HG02884 (cell line): ENCODE measurements at regions not wholly inside any gene's neighbourhood (a gene's known extent, or its start where the extent isn't known, plus 50 kb on each side); places are given as distances from the start of the nearest gene placed in this dataset.

Experiments
- ATAC-seq: cut with Tn5 transposase; IDR thresholded peaks from one replicate; pipeline ENCODE4 v1.9.1; 2021; ENCODE audit warnings: mild to moderate bottlenecking, moderate library complexity; ENCODE audit not compliant: unreplicated experiment

DNA sequence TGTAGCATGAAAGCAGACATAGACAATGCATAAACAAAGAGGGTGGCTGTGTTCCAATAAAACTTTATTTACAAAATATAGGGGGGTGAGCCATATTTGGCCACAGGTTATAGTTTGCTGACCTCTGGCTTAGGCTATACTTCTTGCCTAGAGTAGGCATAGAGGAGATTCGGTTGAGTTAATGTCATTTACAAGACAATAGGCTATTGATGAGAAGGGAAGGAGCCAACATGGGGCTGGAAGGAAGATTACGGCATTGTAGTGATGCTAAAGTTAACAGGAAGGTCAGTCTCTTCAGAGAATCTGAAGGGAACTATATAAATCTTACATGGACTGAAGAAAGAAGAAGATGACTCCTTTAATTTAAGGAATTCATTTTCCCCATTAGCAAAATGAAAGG, 463.5 kb downstream of the HTR7 start:
- ATAC-seq: no peak

DNA sequence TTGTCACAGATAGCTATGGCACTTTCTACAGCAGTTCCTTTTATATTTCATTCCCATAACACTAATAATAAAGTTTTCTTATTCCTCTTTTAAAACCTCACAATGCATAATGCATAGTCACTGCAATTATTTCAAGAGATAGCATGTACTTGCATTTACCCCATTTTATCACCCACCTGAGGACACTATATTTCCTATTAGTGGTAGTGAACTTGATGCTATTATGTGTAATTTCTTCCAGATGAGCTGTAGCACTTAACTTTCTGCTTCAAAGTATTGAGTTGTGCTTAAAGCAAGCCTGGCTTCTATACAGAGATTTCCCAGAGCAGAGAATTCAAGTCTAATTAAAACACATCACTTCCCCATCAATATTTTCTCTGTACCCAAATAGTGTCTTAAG, 461.1 kb downstream of the HTR7 start:
- ATAC-seq: no peak

GRCh38 chr10:90398566-90398965, 459.3 kb downstream of the HTR7 start:
- ATAC-seq: no peak

DNA sequence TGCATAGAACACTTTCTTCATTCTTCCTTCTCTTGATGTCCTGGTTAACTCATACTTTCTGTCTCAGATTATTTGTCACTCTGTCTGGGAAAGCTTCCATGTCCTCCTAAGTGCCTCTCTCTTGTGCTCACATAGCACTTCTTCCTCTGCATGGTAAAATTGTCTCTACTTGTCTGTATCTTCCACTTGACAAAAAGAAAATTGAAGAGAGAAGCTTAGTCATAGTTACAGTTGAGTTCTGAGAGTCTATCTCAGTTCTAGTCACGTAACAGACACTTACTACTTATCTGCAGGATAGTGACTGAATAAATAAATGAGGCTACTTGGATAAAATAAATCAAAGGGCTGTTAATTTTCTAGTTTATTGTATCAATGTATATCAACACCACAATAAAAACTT, 458.1 kb downstream of the HTR7 start:
- ATAC-seq: no peak

DNA sequence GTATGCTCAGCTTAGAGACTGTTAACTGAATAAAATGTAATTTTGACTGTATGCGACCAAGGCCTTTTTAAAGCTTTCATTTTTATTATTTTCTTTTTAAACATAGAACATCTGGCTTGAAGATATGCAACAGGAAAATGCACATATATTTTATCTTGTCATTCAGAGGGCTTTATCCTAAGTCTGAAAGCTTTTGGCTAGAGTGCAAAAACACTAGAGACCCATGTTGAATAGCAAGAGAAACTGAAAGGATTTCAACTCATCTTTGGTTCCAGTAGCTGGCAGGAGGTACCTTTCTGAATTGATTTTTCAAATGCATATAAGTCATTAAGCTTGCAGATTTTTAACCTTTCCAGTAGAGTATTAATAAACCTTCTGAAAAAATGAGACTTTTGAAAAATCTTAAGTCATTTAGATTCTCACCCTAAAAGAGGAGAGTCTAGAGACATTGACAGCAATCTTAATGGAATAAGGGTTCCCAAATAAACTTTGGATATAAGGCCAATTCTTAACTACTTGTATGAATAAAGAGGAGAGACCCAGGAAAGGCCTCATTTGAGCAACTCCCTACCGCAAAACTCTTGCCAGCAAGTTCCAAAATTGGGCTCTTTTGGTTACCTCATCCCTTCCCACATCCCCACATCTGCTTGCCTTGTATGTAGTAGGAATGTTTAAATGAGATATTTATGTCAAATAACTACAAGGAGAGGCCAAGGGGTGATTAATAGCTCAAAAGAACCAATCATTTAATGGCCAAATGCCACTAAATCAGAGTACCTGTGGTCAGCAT, 454.4 kb downstream of the HTR7 start:
- ATAC-seq: no peak

DNA sequence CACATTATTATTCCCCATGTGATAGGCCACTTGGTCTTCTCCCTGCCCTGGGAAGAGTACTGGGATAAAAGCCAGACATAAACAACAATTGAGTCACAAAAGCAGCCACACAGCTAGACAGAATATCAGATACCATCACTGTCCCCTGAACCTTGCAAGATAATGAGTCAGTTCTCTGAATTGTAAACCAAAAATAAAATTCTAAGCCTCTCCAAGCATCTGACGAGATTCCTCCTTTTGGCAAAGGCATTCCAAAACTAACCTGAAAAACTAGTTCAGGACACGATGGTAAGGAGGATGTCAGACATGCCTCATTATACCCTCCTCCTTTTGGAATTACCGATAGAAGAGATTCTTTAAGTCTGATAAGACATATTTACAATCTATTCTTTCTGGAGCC, 450.7 kb downstream of the HTR7 start:
- no peak for ATAC-seq

DNA sequence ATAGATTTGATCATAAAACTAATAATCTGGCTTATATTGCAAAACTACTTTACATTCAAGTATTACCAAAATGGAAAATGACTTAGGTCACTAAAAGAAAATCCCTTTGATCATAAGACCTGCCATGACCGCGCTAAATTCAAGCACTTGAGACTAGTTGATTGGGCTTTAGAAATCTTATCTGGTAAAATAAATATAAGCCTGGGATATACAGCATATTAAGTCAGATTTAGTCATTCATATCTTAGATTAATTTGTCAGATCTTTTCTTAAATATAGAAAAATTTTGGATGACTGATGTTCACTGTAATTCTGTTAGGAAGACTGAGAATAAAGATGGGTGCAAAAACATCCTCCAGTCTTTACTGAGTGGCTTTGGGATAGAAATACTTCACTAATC, 450.0 kb downstream of the HTR7 start:
- no peak for ATAC-seq

DNA sequence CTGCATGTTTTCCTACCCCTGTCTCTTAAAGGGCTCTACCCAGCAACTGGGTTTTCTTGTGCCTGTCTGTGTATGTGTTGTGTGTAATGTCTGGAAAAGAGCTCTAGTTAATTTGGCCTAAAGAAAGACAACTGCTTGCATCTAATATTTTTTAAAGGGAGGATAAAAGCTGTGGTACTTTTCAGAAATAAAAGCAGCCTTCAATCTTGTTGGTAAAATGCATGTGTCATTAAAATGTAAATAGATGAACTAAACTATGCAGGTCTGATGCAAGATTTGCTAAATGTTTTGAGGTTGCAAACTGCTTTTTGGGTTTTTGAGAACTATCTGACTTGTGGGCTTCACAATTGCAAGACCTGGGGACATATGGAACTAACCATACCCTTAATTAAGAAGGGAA, 445.3 kb downstream of the HTR7 start:
- no peak for ATAC-seq

DNA sequence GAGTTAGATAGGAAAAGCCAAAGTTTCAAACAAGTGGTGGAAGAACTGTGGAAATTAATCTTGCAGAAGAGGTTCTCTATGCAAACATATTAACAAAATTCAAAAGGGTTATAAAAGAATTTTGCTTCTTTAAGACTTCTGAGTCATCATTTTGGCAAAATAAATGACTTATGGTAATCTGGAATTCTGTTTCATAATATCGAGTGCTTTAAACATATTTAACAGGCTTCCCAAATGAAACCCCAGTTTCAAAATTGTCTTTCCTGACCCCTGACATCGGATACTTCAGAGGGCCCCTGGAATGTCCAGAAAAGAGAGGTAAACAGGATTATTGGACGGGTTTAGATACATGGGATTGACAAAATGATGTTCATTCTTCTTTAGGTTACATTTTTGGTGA, 444.6 kb downstream of the HTR7 start:
- ATAC-seq: no peak

DNA sequence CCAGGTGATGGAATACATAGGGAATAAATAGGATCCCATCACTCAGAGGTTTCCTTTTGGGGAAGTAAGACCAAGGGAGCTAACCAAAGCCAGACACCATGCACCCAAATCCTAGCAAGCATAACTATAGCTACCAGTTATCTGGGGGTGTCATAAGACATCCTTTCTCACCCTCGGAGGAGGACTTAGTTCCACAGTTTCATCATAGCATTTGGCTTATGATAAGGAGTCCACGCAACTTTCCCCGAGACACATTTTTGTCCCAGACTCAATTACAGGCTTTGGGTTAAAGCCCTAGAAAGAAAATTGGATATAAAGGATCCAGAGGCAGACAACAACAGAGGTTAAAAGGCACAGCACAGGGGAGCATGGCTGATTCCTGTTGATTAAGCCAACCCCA, 442.9 kb downstream of the HTR7 start:
- no peak for ATAC-seq

DNA sequence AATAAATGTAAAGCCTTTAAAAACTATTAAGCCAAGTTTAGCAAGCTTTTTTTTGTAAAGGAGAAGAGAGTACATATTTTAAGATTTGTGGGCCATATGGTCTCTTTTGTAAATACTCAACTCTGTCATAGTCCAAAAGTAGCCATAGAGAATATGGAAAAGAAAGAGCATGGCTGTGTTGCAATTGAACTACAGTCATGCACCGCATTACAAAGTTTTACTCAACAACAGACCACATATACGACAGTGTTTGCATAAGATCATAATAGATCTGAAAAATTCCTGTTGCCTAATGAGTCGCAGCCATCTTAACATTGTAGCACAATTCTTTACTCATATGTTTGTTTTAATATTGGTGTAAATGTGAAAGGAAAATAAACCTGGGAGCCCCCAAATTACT, 440.8 kb downstream of the HTR7 start:
- ATAC-seq: no peak

DNA sequence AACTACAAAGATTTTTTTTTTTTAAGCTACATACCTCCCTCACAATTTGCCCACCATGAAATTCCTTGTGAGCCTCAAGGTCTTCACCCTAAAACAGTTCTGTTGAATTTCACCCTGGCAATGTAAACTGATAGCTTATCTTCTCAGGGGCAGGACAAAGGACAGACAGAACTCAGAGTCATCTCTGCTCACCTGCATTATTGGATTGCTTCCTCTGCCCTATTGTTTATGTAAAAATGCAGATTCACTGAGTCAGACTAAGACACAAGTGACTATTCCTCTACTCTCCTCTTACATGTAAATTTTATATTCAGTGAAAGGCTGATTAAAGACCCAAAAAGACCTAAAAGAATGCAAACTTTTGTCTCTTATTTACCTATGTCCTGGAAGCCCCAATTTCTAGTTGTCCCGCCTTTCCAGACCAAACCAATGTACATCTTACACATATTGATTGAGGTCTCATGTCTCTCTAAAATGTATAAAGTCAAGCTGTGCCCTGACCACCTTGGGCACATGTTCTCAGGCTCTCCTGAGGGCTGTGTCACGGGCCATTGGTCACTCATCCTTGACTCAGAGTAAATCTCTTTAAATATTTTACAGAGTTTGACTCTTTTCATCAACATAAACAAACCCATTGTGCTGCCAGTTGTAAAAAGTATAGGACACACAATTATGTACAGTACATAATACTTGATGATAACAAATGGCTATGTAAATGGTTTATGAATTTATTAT, 440.2 kb downstream of the HTR7 start:
- no peak for ATAC-seq

DNA sequence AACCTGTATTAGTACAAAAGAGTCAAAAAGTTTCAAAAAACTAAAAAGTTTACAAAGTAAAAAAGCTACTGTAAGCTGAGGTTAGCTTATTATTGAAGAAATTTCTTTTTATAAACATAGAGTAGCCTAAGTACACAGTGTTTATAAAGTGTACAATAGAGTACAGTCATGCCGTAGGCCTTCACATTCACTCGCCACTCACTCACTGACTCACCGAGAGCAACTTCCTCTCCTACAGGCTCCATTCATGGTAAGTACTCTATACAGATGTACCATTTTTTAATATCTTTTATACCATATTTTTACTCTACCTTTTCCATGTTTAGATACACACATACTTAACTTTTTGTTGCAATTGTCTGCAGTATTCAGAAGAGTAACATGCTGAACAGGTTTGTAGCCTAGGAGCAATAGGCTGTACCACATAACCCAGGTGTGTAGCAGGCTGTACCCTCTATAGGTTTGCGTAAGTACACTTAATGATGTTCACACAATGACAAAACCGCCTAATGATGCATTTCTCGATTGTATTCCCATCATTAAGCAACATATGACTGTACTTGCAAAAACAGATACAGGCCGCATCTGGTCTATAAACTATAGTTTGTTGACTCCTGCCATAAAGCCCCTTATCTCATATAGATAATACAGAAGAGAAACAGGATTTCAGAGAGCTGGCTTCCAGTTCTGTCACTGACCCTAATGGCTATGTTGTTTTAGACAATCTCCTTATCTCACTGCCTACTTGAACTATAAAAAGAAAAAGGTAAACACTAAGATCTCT, 438.8 kb downstream of the HTR7 start:
- no peak for ATAC-seq

- peak; percentile 74 for ATAC-seq
These were observed 437.1 kb downstream of the HTR7 start for GRCh38 chr10:90420637-90421318.

DNA sequence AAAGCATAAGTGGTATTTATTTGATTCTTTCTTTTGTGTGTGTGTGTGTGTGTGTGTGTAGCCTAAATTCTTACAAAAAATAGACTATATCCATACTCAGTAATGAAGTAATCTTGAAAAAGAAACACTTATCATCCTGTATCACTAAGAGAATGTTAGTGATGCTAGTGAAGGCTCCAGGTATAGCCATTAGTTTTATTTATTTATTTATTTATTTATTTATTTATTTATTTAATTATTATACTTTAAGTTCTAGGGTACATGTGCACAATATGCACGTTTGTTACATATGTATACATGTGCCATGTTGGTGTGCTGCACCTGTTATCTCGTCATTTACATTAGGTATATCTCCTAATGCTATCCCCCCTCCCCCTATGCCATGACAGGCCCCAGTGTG, 436.0 kb downstream of the HTR7 start:
- ATAC-seq: no peak

GRCh38 chr10:90424730-90425129, 433.1 kb downstream of the HTR7 start:
- ATAC-seq: no peak

GRCh38 chr10:90430186-90430585, 427.7 kb downstream of the HTR7 start:
- no peak for ATAC-seq

DNA sequence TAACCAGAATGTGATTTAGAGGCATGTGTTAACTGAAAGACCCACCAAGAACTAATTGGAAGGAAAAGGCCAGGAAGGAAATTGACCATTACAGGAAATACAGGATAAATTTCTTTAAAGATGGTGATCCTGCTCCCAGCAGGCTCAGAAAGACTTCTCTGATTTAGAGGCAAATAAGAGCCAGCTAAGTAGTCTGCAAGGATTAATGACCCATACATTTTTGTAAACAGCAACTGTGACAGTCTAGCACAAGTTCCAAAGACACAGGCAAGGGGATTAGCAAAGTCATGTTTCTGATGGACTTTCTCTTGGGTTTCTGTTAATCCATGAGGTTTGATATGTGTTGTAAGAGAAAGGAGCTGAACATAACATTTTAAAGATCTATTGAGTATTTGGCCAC, 425.0 kb downstream of the HTR7 start:
- ATAC-seq: no peak

GRCh38 chr10:90435296-90435695, 422.5 kb downstream of the HTR7 start:
- ATAC-seq: no peak

DNA sequence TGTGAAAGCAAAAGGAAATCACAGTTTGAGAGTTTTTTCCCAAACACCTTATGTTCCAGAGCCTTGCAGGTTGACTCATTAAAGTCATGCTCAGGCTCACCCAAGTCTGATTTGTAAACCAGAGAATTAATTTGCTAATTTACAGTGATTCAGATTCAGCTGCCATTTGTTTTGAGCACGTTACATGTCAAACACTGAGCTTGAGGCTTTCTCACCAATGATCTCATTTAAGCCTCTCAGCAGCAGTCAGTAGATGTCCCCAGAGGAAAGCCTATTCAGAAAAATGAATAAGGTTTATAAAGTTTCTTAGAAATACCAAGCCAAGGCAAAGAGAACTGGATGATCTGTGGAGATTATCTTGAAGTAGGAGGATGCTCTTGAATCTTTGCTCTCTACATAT, 420.4 kb downstream of the HTR7 start:
- no peak for ATAC-seq

- ATAC-seq: no peak
These were observed 417.0 kb downstream of the HTR7 start for GRCh38 chr10:90440870-90441269.
